AG09309 (cell line): ENCODE measurements at regions not wholly inside any gene's neighbourhood (a gene's known extent, or its start where the extent isn't known, plus 50 kb on each side); places are given as distances from the start of the nearest gene placed in this dataset.

Experiments used
- DNase-seq: peaks from one replicate; pipeline ENCODE4 v3.0.0-alpha.2; 2010; ENCODE audit warnings: low read depth
- H3K4me3 ChIP-seq: 2 replicates; pipeline ENCODE4 v1.5.1; 2011; ENCODE audit warnings: mild to moderate bottlenecking, low read depth, low read length, moderate library complexity; ENCODE audit not compliant: control insufficient read depth
- TF ChIP-seq, protein P1 (sequence below): IDR thresholded peaks from 2 replicates; pipeline ENCODE4 v1.5.1; 2011; ENCODE audit warnings: mild to moderate bottlenecking, low read depth, low read length, inconsistent platforms; ENCODE audit not compliant: insufficient read depth, control insufficient read depth; ENCODE audit errors: missing control alignments

DNA sequence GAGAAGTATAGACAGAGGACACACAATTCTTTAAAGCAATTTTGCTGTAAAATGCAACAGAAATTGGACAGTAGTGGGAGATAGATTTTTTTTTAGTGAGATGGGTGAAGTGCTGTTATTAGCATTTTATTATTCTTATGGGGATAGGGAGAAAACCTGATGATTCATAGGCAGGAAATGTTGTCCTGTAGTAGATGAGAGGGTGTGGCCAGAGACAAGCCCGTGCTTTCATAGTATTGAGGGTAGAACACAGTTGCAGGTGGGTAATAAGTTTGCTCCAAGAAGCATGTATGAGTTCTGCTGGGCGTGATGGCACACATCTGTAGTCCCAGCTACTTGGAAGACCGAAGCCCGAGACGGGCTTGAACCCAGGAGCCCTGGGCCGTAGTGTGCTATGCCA lies 128.3 kb upstream of the ARHGAP28 start:
- no peak for DNase-seq
- no peak overlapping the region for H3K4me3 ChIP-seq
- TF ChIP-seq, protein P1, sequence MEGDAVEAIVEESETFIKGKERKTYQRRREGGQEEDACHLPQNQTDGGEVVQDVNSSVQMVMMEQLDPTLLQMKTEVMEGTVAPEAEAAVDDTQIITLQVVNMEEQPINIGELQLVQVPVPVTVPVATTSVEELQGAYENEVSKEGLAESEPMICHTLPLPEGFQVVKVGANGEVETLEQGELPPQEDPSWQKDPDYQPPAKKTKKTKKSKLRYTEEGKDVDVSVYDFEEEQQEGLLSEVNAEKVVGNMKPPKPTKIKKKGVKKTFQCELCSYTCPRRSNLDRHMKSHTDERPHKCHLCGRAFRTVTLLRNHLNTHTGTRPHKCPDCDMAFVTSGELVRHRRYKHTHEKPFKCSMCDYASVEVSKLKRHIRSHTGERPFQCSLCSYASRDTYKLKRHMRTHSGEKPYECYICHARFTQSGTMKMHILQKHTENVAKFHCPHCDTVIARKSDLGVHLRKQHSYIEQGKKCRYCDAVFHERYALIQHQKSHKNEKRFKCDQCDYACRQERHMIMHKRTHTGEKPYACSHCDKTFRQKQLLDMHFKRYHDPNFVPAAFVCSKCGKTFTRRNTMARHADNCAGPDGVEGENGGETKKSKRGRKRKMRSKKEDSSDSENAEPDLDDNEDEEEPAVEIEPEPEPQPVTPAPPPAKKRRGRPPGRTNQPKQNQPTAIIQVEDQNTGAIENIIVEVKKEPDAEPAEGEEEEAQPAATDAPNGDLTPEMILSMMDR, result no peak

DNA sequence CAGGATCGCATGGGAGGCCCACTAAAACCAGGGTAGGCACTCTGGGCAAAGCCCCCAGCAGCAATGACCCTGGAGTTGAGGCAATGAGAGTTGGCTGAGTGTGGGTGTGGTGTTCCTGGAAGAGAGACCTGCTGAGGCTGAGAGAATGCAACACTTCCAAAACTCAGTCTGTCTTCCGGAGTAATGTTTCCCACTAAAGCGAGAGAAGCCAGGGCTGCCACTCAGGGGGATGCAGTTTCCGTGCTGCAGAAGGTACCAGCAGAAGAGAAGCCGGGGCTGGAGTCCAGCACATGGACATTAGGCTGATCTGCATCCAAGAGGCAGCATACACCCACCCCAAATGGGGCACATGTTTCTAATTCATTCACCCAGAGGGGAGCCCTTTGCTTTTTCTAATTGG lies 127.2 kb upstream of the ARHGAP28 start:
- no peak overlapping the region for H3K4me3 ChIP-seq
- TF ChIP-seq, protein P1, result no peak
- no peak for DNase-seq

DNA sequence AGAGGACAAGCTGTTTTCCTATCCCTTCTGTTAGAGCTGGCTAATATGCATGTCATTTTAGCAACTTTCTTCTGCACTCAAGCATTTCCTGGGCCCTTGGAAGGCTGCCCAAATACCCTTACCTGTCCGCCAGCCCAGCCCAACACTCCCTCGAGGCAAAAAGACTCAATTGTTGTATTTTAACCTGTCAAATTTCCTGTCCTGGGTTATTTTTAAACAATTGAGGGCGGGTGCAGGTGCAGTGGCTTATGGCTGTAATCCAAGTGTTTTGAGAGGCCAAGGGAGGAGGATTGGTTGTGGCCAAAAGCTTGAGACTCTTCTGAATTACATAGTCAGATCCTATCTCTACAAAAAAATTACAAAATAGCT lies 125.0 kb upstream of the ARHGAP28 start:
- no peak for DNase-seq
- no peak overlapping the region for H3K4me3 ChIP-seq
- TF ChIP-seq, protein P1, result no peak

DNA sequence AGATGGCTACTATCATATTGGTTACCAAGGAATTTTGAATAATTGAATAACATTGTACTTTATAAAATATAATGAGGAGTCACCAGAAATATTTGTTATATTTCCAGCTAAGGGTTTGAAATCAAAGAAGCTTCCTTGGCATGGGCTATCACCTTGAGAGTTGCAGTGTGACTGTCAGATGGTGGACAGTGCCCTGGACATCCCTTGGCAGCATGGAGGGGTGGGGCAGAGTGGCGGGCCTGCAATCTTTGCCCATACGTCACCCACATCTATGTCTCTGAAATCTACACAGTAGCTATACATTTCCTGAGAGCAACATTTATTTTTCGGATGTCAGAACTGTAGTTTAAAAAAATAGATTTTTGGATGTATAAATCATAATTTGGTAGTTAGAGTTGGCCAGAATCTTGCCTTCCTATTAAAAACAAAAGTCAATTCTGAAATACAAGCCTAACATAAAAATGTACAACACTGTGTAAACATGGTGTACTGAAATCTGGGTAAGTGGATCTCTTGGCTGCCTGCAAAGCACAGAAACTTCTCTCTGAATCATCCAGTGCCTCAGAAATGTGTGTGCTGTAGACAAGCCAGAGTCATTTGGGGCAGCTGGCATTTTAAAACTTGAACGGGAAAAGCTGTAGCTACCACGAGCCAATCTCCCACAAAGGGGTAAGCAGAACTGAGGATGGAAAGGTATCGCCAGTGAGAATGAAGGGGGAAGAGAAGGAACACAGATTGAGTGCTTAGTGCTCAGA lies 124.2 kb upstream of the ARHGAP28 start:
- no peak for DNase-seq
- no peak overlapping the region for H3K4me3 ChIP-seq
- TF ChIP-seq, protein P1, result no peak

DNA sequence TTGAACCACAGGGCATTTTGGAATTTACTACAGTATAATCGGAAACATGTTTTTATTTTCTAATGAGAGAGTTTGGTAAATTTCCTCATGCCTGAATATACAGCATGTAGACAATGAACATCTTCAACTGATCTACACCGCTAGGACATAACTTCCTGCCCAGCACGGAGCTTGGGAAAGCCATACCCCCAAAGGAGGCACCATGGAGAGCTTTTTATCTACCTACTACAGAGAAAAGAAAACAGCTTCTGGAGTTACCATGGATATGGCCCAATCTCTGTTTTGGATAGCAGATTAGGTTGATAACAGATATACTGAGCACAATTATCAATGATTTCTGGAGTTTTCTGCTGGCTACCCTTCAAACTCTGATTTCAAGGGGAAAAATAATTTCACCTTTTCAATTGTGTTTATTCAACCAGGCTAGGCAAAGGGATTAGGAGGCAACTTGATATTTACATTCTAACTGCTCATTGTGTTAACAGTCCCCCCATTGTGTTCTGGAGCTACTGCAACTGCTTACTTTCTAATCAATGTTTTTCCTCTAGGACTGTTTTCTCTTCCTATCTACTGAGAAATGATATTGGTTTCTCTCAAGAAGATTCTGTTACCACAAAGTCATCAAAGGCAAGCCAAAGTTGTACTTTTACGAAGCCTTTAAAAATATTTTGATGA lies 123.0 kb upstream of the ARHGAP28 start:
- TF ChIP-seq, protein P1, result no peak
- no peak overlapping the region for H3K4me3 ChIP-seq
- DNase-seq, result no peak

DNA sequence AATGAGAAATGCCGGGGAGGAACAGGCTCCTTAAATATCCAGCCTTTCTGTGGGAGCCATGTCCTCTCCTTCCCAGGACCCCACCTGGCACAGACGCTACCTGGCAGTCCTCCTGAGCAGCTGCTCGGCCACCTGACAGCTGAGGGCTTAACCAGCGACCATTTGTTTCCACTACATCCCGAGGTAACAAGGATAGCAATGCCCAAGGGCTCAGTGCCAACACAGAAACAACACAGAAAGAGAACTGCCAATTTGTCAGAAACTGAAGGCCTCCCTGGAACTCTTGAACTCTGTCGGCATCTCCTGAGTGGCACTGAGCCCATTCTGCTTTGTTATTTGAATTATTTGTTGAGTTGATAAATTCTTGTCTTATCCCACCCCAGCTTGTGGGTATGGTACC lies 122.2 kb upstream of the ARHGAP28 start:
- no peak overlapping the region for H3K4me3 ChIP-seq
- TF ChIP-seq, protein P1, result no peak
- DNase-seq, result no peak
